HEK293 (cell line): ENCODE measurements at regions not wholly inside any gene's neighbourhood (a gene's known extent, or its start where the extent isn't known, plus 50 kb on each side); places are given as distances from the start of the nearest gene placed in this dataset.

Source experiments
- CTCF ChIA-PET: fragments of 350-600 bp; formaldehyde crosslinking; extraction: SDS; loops from one replicate; lab custom pipeline; 2021; ENCODE audit warnings: antibody characterized with exemption; lab: Yijun Ruan, JAX
- POLR2A ChIA-PET: fragments of 300-600 bp; formaldehyde crosslinking; extraction: SDS; loops from one replicate; lab custom pipeline; 2020; ENCODE audit warnings: antibody characterized with exemption, inconsistent platforms; lab: Yijun Ruan, JAX
- H3K27ac ChIP-seq: fragments of 200-500 bp; sonication (Bioruptor generic); 2 replicates; pipeline ENCODE4 v1.5.1; 2014; ENCODE audit warnings: low read depth, low read length, control low read depth, inconsistent platforms; ENCODE audit errors: extremely low read depth
- H3K36me3 ChIP-seq, 2 experiments: fragments of 200-500 bp in 1 of 2; sonication (Bioruptor generic) in 1 of 2; 1 replicate in 1 of 2; 2 replicates in 1 of 2; pipeline ENCODE4 v1.5.1; 2014 to 2017; ENCODE audit warnings: inconsistent platforms in 2 of 2, low read length in 2 of 2; ENCODE audit not compliant: control insufficient read depth in 2 of 2, insufficient read depth in 1 of 2
- H3K4me1 ChIP-seq: fragments of 200-500 bp; sonication (Bioruptor generic); 2 replicates; pipeline ENCODE4 v1.5.1; 2014; ENCODE audit warnings: mild to moderate bottlenecking, low read length, inconsistent platforms; ENCODE audit not compliant: control insufficient read depth, insufficient read depth
- H3K4me3 ChIP-seq: 2 replicates; pipeline ENCODE4 v1.5.1; 2011; ENCODE audit warnings: low read depth, mild to moderate bottlenecking, control low read depth, low read length, moderate library complexity
- H3K9me3 ChIP-seq: fragments of 200-500 bp; sonication (Bioruptor generic); 2 replicates; pipeline ENCODE4 v1.5.1; 2014; ENCODE audit warnings: low read depth, low read length, inconsistent platforms; ENCODE audit not compliant: control insufficient read depth, insufficient read depth
- EGR2 ChIP-seq: fragments of 450-650 bp; formaldehyde crosslinking; IDR thresholded peaks from 2 replicates; pipeline ENCODE4 v1.5.1; 2016; ENCODE audit warnings: low read depth, missing biosample characterization, missing genetic modification characterization
- KLF7 ChIP-seq: fragments of 450-650 bp; formaldehyde crosslinking; IDR thresholded peaks from 2 replicates; pipeline ENCODE4 v1.5.1; 2016; ENCODE audit warnings: missing biosample characterization, missing genetic modification characterization, borderline replicate concordance
- MEIS1 ChIP-seq: sonication (generic); formaldehyde crosslinking; IDR thresholded peaks from 2 replicates; pipeline ENCODE4 v1.8.1; 2022; ENCODE audit warnings: missing genetic modification reagents, mild to moderate bottlenecking, borderline replicate concordance
- MZF1 ChIP-seq: fragments of 450-650 bp; formaldehyde crosslinking; IDR thresholded peaks from 2 replicates; pipeline ENCODE4 v1.5.1; 2017; ENCODE audit warnings: missing biosample characterization, missing genetic modification characterization, borderline replicate concordance
- SP3 ChIP-seq: fragments of 450-650 bp; formaldehyde crosslinking; IDR thresholded peaks from 2 replicates; pipeline ENCODE4 v1.5.1; 2016; ENCODE audit warnings: missing biosample characterization, missing genetic modification characterization
- ZFP69B ChIP-seq: fragments of 450-650 bp; formaldehyde crosslinking; IDR thresholded peaks from 2 replicates; pipeline ENCODE4 v1.5.1; 2016; ENCODE audit warnings: missing biosample characterization, missing genetic modification characterization
- ZNF10 ChIP-seq: fragments of 450-650 bp; formaldehyde crosslinking; IDR thresholded peaks from 2 replicates; pipeline ENCODE4 v1.5.1; 2017; ENCODE audit warnings: missing biosample characterization, missing genetic modification characterization
- ZNF140 ChIP-seq: fragments of 450-650 bp; formaldehyde crosslinking; IDR thresholded peaks from 2 replicates; pipeline ENCODE4 v1.5.1; 2016; ENCODE audit warnings: missing biosample characterization, missing genetic modification characterization
- ZNF18 ChIP-seq: fragments of 450-650 bp; formaldehyde crosslinking; IDR thresholded peaks from 2 replicates; pipeline ENCODE4 v1.5.1; 2016; ENCODE audit warnings: missing biosample characterization, missing genetic modification characterization
- ZNF274 ChIP-seq, 2 experiments: fragments of 200-500 bp in 1 of 2; fragments of 450-650 bp in 1 of 2; sonication (Bioruptor generic) in 1 of 2; formaldehyde crosslinking in 1 of 2; IDR thresholded peaks; 2 replicates each; pipeline versions ENCODE4 v1.5.1 to v1.6.1; 2014 to 2016; ENCODE audit warnings: borderline replicate concordance in 1 of 2, inconsistent platforms in 1 of 2, low read length in 1 of 2, missing biosample characterization in 1 of 2, missing genetic modification characterization in 1 of 2
- ZNF292 ChIP-seq: fragments of 450-650 bp; formaldehyde crosslinking; IDR thresholded peaks from 2 replicates; pipeline ENCODE4 v1.5.1; 2016; ENCODE audit warnings: low read depth, missing biosample characterization, missing genetic modification characterization, borderline replicate concordance
- ZNF366 ChIP-seq: fragments of 450-650 bp; formaldehyde crosslinking; conservative IDR thresholded peaks from 2 replicates; pipeline ENCODE4 v1.5.1; 2016; ENCODE audit warnings: missing biosample characterization, missing genetic modification characterization
- ZNF488 ChIP-seq: fragments of 450-650 bp; formaldehyde crosslinking; IDR thresholded peaks from 2 replicates; pipeline ENCODE4 v1.5.1; 2016; ENCODE audit warnings: missing biosample characterization, missing genetic modification characterization
- ZNF501 ChIP-seq: fragments of 450-650 bp; formaldehyde crosslinking; IDR thresholded peaks from 2 replicates; pipeline ENCODE4 v1.5.1; 2016; ENCODE audit warnings: missing biosample characterization, missing genetic modification characterization
- ZNF521 ChIP-seq: fragments of 450-650 bp; formaldehyde crosslinking; IDR thresholded peaks from 2 replicates; pipeline ENCODE4 v1.5.1; 2017; ENCODE audit warnings: missing biosample characterization, mild to moderate bottlenecking, missing genetic modification characterization
- ZNF549 ChIP-seq: fragments of 450-650 bp; IDR thresholded peaks from 2 replicates; pipeline ENCODE4 v1.5.1; 2018; ENCODE audit warnings: missing biosample characterization, missing genetic modification characterization, mild to moderate bottlenecking, inconsistent platforms, moderate library complexity
- ZNF580 ChIP-seq: fragments of 450-650 bp; formaldehyde crosslinking; IDR thresholded peaks from 2 replicates; pipeline ENCODE4 v1.5.1; 2016; ENCODE audit warnings: missing biosample characterization, missing genetic modification characterization
- ZNF610 ChIP-seq: fragments of 450-650 bp; formaldehyde crosslinking; IDR thresholded peaks from 2 replicates; pipeline ENCODE4 v1.5.1; 2016; ENCODE audit warnings: missing biosample characterization, missing genetic modification characterization, borderline replicate concordance
- ZNF677 ChIP-seq: fragments of 450-650 bp; IDR thresholded peaks from 2 replicates; pipeline ENCODE4 v1.5.0; 2018; ENCODE audit warnings: missing biosample characterization, mild to moderate bottlenecking, missing genetic modification characterization, moderate library complexity
- ZNF792 ChIP-seq: fragments of 450-650 bp; formaldehyde crosslinking; IDR thresholded peaks from 2 replicates; pipeline ENCODE4 v1.5.1; 2016; ENCODE audit warnings: missing biosample characterization, missing genetic modification characterization
- ZNF830 ChIP-seq: fragments of 450-650 bp; IDR thresholded peaks from 2 replicates; pipeline ENCODE4 v1.5.0; 2018; ENCODE audit warnings: missing biosample characterization, missing genetic modification characterization, low read depth, mild to moderate bottlenecking, moderate library complexity
- TF ChIP-seq, protein P1 (sequence below): fragments of 450-650 bp; formaldehyde crosslinking; IDR thresholded peaks from 2 replicates; pipeline ENCODE4 v1.5.0; 2017; ENCODE audit warnings: missing biosample characterization, missing genetic modification characterization, borderline replicate concordance
- TF ChIP-seq, protein P2 (sequence below): sonication (generic); formaldehyde crosslinking; IDR thresholded peaks from 2 replicates; pipeline ENCODE4 v1.8.1; 2022; ENCODE audit warnings: mild to moderate bottlenecking, moderate library complexity, missing genetic modification reagents

GRCh38 chr18:39453882-39454281, 1888.3 kb upstream of the CELF4 start:
- ChIA-PET POLR2A (no interaction called here), CTCF (no interaction called here)
- TF ChIP-seq ZNF792 (tag by site-specific recombination) (no peak), SP3 (tag by site-specific recombination) (no peak), ZNF677 (tag by site-specific recombination) (no peak), ZNF521 (tag by site-specific recombination) (no peak)
- no peak overlapping the region for H3K4me3 ChIP-seq
- no peaks in the 10 kb centered on the region for H3K4me1 ChIP-seq
- H3K36me3 ChIP-seq: no peaks in the 10 kb centered on the region
- no peaks in the 10 kb centered on the region for H3K9me3 ChIP-seq
- no peak overlapping the region for H3K27ac ChIP-seq

- TF ChIP-seq ZNF366 (tag by site-specific recombination) (no peak), ZNF292 (tag by site-specific recombination) (no peak), ZNF140 (tag by site-specific recombination) (no peak)
- H3K27ac ChIP-seq: no peak overlapping the region
Measured at GRCh38 chr18:39453356-39453755, 1887.8 kb upstream of the CELF4 start.

GRCh38 chr18:39450958-39451357, 1885.4 kb upstream of the CELF4 start:
- no peak for TF ChIP-seq ZNF501 (tag by site-specific recombination)
- no peak for TF ChIP-seq ZNF580 (tag by site-specific recombination)
- TF ChIP-seq, protein P1, sequence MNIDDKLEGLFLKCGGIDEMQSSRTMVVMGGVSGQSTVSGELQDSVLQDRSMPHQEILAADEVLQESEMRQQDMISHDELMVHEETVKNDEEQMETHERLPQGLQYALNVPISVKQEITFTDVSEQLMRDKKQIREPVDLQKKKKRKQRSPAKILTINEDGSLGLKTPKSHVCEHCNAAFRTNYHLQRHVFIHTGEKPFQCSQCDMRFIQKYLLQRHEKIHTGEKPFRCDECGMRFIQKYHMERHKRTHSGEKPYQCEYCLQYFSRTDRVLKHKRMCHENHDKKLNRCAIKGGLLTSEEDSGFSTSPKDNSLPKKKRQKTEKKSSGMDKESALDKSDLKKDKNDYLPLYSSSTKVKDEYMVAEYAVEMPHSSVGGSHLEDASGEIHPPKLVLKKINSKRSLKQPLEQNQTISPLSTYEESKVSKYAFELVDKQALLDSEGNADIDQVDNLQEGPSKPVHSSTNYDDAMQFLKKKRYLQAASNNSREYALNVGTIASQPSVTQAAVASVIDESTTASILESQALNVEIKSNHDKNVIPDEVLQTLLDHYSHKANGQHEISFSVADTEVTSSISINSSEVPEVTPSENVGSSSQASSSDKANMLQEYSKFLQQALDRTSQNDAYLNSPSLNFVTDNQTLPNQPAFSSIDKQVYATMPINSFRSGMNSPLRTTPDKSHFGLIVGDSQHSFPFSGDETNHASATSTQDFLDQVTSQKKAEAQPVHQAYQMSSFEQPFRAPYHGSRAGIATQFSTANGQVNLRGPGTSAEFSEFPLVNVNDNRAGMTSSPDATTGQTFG (tag by site-specific recombination): no peak
- no peak for TF ChIP-seq ZNF830 (tag by site-specific recombination)
- no peak for TF ChIP-seq EGR2 (tag by site-specific recombination)
- TF ChIP-seq ZNF10 (tag by site-specific recombination): no peak
- no peak for TF ChIP-seq MEIS1 (CRISPR knock-in tag)
- TF ChIP-seq KLF7 (tag by site-specific recombination): no peak
- no peak for TF ChIP-seq ZNF549 (tag by site-specific recombination)
- TF ChIP-seq MZF1 (tag by site-specific recombination): no peak
- H3K9me3 ChIP-seq: no peaks in the 10 kb centered on the region
- no peaks in the 10 kb centered on the region for H3K36me3 ChIP-seq
- no peaks in the 10 kb centered on the region for H3K4me1 ChIP-seq
- CTCF ChIA-PET: no interaction called here
- H3K4me3 ChIP-seq: no peak overlapping the region
- H3K27ac ChIP-seq: no peak overlapping the region
- POLR2A ChIA-PET: no interaction called here

More at GRCh38 chr18:39453356-39453755, 1887.8 kb upstream of the CELF4 start:
- Histone ChIP-seq H3K4me3 (no peak overlapping the region), H3K9me3 (no peaks in the 10 kb centered on the region), H3K4me1 (no peaks in the 10 kb centered on the region), H3K36me3 (no peaks in the 10 kb centered on the region)
- ChIA-PET CTCF (no interaction called here), POLR2A (interaction anchor here (0.6 kb wide), 1 partner anchor 326 kb away, joined by 3 read pairs; no protein-coding TSS in a partner anchor)

GRCh38 chr18:39449566-39449965, 1884.0 kb upstream of the CELF4 start:
- H3K9me3 ChIP-seq: no peaks in the 10 kb centered on the region
- no peaks in the 10 kb centered on the region for H3K4me1 ChIP-seq
- no peak overlapping the region for H3K27ac ChIP-seq
- no peak overlapping the region for H3K4me3 ChIP-seq
- CTCF ChIA-PET: no interaction called here
- POLR2A ChIA-PET: no interaction called here
- no peaks in the 10 kb centered on the region for H3K36me3 ChIP-seq
- TF ChIP-seq ZNF610 (no peak), ZNF18 (no peak), ZNF488 (no peak), ZFP69B (no peak), ZNF274 (IDR thresholded peaks at IDR 0.05; ENCODE audit: low read length) (no peak), ZNF274 (tag by site-specific recombination; IDR thresholded peaks at IDR 0.05; ENCODE audit: borderline replicate concordance) (no peak)
- TF ChIP-seq, protein P2, sequence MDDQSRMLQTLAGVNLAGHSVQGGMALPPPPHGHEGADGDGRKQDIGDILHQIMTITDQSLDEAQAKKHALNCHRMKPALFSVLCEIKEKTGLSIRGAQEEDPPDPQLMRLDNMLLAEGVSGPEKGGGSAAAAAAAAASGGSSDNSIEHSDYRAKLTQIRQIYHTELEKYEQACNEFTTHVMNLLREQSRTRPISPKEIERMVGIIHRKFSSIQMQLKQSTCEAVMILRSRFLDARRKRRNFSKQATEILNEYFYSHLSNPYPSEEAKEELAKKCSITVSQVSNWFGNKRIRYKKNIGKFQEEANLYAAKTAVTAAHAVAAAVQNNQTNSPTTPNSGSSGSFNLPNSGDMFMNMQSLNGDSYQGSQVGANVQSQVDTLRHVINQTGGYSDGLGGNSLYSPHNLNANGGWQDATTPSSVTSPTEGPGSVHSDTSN: no peak
